ENCODE measurements at regions not wholly inside any gene's neighbourhood (a gene's known extent, or its start where the extent isn't known, plus 50 kb on each side); places are given as distances from the start of the nearest gene placed in this dataset.

DNA sequence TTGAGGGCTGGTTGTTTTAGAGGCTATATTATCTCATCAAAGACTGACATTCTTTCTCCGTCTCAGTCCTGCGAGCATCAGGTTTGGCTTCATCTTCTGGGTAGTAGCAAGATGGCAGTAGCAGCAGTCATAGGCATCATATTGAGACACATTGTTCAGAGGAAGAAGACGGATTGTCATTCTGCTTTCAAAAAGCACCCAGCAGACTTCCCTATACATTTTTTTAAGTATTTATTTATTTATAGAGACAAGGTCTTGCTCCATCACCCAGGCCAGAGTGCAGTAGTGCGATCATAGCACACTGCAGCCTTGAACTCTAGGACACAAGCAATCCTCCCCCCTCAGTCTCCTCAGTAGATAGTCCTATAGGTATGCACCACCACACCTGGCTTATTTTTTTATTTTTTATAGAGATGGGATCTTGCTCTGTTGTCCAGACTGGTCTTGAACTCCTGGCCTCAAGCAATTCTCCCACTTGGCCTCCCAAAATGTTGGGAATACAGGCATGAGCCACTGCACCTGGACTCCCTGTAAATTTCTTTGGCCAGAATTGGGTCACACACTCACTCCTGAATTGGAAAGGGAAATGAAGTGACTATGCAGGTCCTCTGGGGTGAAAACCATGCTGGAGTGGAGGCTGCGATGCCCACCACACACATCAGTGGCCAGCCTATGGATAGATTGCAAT lies 125.4 kb downstream of the SLC38A6 start:
- ChIA-PET CTCF (interaction anchor here (0.5 kb wide), 1 partner anchor 481 kb away, joined by 3 read pairs; no protein-coding TSS in a partner anchor), POLR2A (ENCODE audit: unreplicated experiment) (no interaction called here)
- H3K9ac ChIP-seq (ENCODE audit: low read length): no peak overlapping the region
- no peak overlapping the region for H3K27ac ChIP-seq (ENCODE audit: low read length)
- H4K20me1 ChIP-seq (ENCODE audit: low read length): no peaks in the 10 kb centered on the region
- H2AFZ ChIP-seq (ENCODE audit: low read length): no peak overlapping the region
- DNase-seq: no peak
- 0 out of 2 replicates have a peak, but pooled peaks cover 7% of the 10 kb centered on the region for H3K9me3 ChIP-seq (ENCODE audit: low read length)
- intact Hi-C loops (cut with micrococcal nuclease): no loop called here
- H3K36me3 ChIP-seq (ENCODE audit: low read depth, low read length): no peaks in the 10 kb centered on the region
- no peak overlapping the region for H3K4me3 ChIP-seq (ENCODE audit: low read length)
- TF ChIP-seq EZH2phosphoT487 (IDR thresholded peaks at IDR 0.05; ENCODE audit: borderline replicate concordance, low read length): no peak
- TF ChIP-seq, protein P1, sequence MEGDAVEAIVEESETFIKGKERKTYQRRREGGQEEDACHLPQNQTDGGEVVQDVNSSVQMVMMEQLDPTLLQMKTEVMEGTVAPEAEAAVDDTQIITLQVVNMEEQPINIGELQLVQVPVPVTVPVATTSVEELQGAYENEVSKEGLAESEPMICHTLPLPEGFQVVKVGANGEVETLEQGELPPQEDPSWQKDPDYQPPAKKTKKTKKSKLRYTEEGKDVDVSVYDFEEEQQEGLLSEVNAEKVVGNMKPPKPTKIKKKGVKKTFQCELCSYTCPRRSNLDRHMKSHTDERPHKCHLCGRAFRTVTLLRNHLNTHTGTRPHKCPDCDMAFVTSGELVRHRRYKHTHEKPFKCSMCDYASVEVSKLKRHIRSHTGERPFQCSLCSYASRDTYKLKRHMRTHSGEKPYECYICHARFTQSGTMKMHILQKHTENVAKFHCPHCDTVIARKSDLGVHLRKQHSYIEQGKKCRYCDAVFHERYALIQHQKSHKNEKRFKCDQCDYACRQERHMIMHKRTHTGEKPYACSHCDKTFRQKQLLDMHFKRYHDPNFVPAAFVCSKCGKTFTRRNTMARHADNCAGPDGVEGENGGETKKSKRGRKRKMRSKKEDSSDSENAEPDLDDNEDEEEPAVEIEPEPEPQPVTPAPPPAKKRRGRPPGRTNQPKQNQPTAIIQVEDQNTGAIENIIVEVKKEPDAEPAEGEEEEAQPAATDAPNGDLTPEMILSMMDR (conservative IDR thresholded peaks at IDR 0.05; ENCODE audit: low read depth, low read length): peak; percentile 63
- no TSS peak for BruUV-seq (replicated peaks)
- peaks cover 35% of the 10 kb centered on the region for H3K4me1 ChIP-seq (ENCODE audit: insufficient read depth, low read length)
- H3F3A ChIP-seq (ENCODE audit: low read length, unreplicated experiment): peaks cover 14% of the 10 kb centered on the region
- H3K79me2 ChIP-seq (ENCODE audit: low read length): no peaks in the 10 kb centered on the region
- no peaks in the 10 kb centered on the region for H3K9me2 ChIP-seq (replicated peaks; ENCODE audit: low read length)
- ATAC-seq: no peak
- no peaks in the 10 kb centered on the region for H3K27me3 ChIP-seq (ENCODE audit: low read length)
- no peak overlapping the region for H3K4me2 ChIP-seq (ENCODE audit: low read length)

DNA sequence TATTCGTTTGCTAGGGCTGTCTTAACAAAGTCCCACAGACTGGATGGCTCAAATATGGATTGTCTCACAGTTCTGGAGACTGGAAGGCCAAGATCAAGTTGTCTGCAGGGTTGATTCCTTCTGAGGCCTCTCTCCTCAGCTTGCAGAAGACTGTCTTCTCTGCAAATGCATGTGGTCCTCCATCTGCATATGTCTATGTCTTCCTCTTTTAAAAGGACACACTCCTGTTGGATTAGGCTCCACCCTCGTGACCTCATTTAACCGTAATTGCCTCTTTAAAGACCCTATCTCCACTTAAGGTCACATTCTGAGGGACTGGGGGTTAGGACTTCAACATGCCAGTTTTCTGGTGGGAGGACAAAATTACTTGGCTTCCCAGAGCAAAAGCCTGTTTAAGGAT lies 123.3 kb downstream of the SLC38A6 start:
- Histone ChIP-seq H3K27ac (ENCODE audit: low read length) (peak overlapping the region; percentile 96), H3K4me2 (ENCODE audit: low read length) (peak overlapping the region; percentile 66), H3F3A (ENCODE audit: low read length, unreplicated experiment) (peaks cover 14% of the 10 kb centered on the region), H3K79me2 (ENCODE audit: low read length) (no peaks in the 10 kb centered on the region), H3K4me1 (ENCODE audit: insufficient read depth, low read length) (peaks cover 39% of the 10 kb centered on the region), H3K9me2 (replicated peaks; ENCODE audit: low read length) (no peaks in the 10 kb centered on the region), H3K9me3 (ENCODE audit: low read length) (0 out of 2 replicates have a peak, but pooled peaks cover 7% of the 10 kb centered on the region), H2AFZ (ENCODE audit: low read length) (peak overlapping the region; percentile 70), H3K36me3 (ENCODE audit: low read depth, low read length) (no peaks in the 10 kb centered on the region), H3K4me3 (ENCODE audit: low read length) (0 out of 2 replicates have a peak overlapping the region, but pooled peaks have one; percentile 5), H3K9ac (ENCODE audit: low read length) (peak overlapping the region; percentile 83), H4K20me1 (ENCODE audit: low read length) (no peaks in the 10 kb centered on the region), H3K27me3 (ENCODE audit: low read length) (no peaks in the 10 kb centered on the region)
- CTCF ChIA-PET: interaction anchor here (1.1 to 1.2 kb wide), 2 partner anchors 92 to 479 kb away, joined by 3 read pairs; no protein-coding TSS in a partner anchor
- intact Hi-C loops (cut with micrococcal nuclease): loop anchor here (2.0 to 5.0 kb wide), 2 partner anchors 148 to 382 kb away; partner anchors contain the start of gene SIX4
- POLR2A ChIA-PET (ENCODE audit: unreplicated experiment): interaction anchor here (1.5 kb wide), 1 partner anchor 27 kb away, joined by 10 read pairs; no protein-coding TSS in a partner anchor
- BruUV-seq (replicated peaks): TSS peak; percentile 61
- TF ChIP-seq EZH2phosphoT487 (IDR thresholded peaks at IDR 0.05; ENCODE audit: borderline replicate concordance, low read length): no peak
- TF ChIP-seq EZH2 (IDR thresholded peaks at IDR 0.05; ENCODE audit: low read length, unreplicated experiment): no peak
- TF ChIP-seq, protein P1 (conservative IDR thresholded peaks at IDR 0.05; ENCODE audit: low read depth, low read length): no peak
- ATAC-seq (no peak), DNase-seq (no peak)

All from PC-3 (cell line).